IMR-90 (cell line): ENCODE measurements at regions not wholly inside any gene's neighbourhood (a gene's known extent, or its start where the extent isn't known, plus 50 kb on each side); places are given as distances from the start of the nearest gene placed in this dataset.

Source experiments
- ATAC-seq: fragments of 200-7000 bp; cut with Tn5 transposase; 2 replicates; pipeline ENCODE4 v1.9.1; 2020; ENCODE audit warnings: low read depth, mild to moderate bottlenecking, moderate library complexity
- BruUV-seq: library from RNA; stranded (reverse); fragments of 400-500 nt; replicated peaks from 2 replicates; lab custom pipeline; 2021; lab: Mats Ljungman, UMichigan
- CTCF ChIA-PET: fragments of 300-600 bp; formaldehyde crosslinking; extraction: SDS; loops from one replicate; lab custom pipeline; 2021; ENCODE audit warnings: antibody characterized with exemption; lab: Yijun Ruan, JAX
- POLR2A ChIA-PET: fragments of 300-600 bp; sonication (Branson Sonifier 250); formaldehyde crosslinking; loops from one replicate; lab custom pipeline; 2022; ENCODE audit warnings: antibody characterized with exemption; ENCODE audit not compliant: unreplicated experiment; lab: Charles Lee
- DNase-seq: peaks from one replicate; pipeline ENCODE4 v3.0.0; 2013
- H2AFZ ChIP-seq: replicated peaks from 2 replicates; pipeline ENCODE3; 2013; ENCODE audit warnings: low read length, mild to moderate bottlenecking; ENCODE audit not compliant: poor library complexity
- H2AK5ac ChIP-seq: 2 replicates; pipeline ENCODE4 v1.6.1; 2013; ENCODE audit warnings: low read depth, low read length, inconsistent platforms
- H2AK9ac ChIP-seq: replicated peaks from 2 replicates; pipeline ENCODE3; 2013; ENCODE audit warnings: mild to moderate bottlenecking, low read depth, low read length, moderate library complexity; ENCODE audit not compliant: poor library complexity
- H2BK120ac ChIP-seq: 2 replicates; pipeline ENCODE4 v1.6.1; 2013; ENCODE audit warnings: low read depth, low read length, inconsistent platforms
- H2BK15ac ChIP-seq: 3 replicates; pipeline ENCODE4 v1.6.1; 2013; ENCODE audit warnings: low read depth, low read length, inconsistent platforms
- H2BK20ac ChIP-seq: 2 replicates; pipeline ENCODE4 v1.6.1; 2013; ENCODE audit warnings: low read depth, mild to moderate bottlenecking, inconsistent platforms, low read length, moderate library complexity
- H2BK5ac ChIP-seq: 2 replicates; pipeline ENCODE4 v1.6.1; 2013; ENCODE audit warnings: mild to moderate bottlenecking, low read depth, low read length, inconsistent platforms; ENCODE audit not compliant: poor library complexity, severe bottlenecking
- H3K14ac ChIP-seq: replicated peaks from 2 replicates; pipeline ENCODE4 v1.6.1; 2013; ENCODE audit warnings: low read depth, low read length, inconsistent platforms
- H3K18ac ChIP-seq: 2 replicates; pipeline ENCODE4 v1.6.1; 2013; ENCODE audit warnings: low read depth, low read length, control low read depth
- H3K23ac ChIP-seq: 2 replicates; pipeline ENCODE4 v1.6.1; 2013; ENCODE audit warnings: low read depth, low read length, inconsistent platforms
- H3K27ac ChIP-seq: 2 replicates; pipeline ENCODE4 v1.5.1; 2013; ENCODE audit warnings: mild to moderate bottlenecking, control low read depth, low read length; ENCODE audit not compliant: insufficient read depth
- H3K27me3 ChIP-seq: 2 replicates; pipeline ENCODE4 v1.6.1; 2013; ENCODE audit warnings: low read length; ENCODE audit not compliant: control insufficient read depth, insufficient read depth
- H3K36me3 ChIP-seq: 2 replicates; pipeline ENCODE4 v1.6.1; 2013; ENCODE audit warnings: low read length, mixed read lengths; ENCODE audit not compliant: control insufficient read depth, insufficient read depth
- H3K4ac ChIP-seq: 2 replicates; pipeline ENCODE4 v1.6.1; 2013; ENCODE audit warnings: low read depth, low read length, inconsistent platforms
- H3K4me1 ChIP-seq: 2 replicates; pipeline ENCODE4 v1.6.1; 2013; ENCODE audit warnings: low read length, mixed read lengths; ENCODE audit not compliant: control insufficient read depth, insufficient read depth
- H3K4me2 ChIP-seq: 2 replicates; pipeline ENCODE4 v1.6.1; 2013; ENCODE audit warnings: low read depth, mild to moderate bottlenecking, control low read depth, low read length, moderate library complexity
- H3K4me3 ChIP-seq: 2 replicates; pipeline ENCODE4 v1.5.1; 2013; ENCODE audit warnings: low read depth, mild to moderate bottlenecking, control low read depth, low read length, moderate library complexity; ENCODE audit not compliant: insufficient read depth
- H3K56ac ChIP-seq: 2 replicates; pipeline ENCODE4 v1.6.1; 2013; ENCODE audit warnings: low read length, inconsistent platforms; ENCODE audit not compliant: insufficient read depth; ENCODE audit errors: extremely low read depth
- H3K79me1 ChIP-seq, 2 experiments: 2 replicates each; pipeline ENCODE4 v1.6.1; 2013; ENCODE audit warnings: low read length in 2 of 2, inconsistent platforms in 1 of 2, low read depth in 1 of 2
- H3K9ac ChIP-seq: 2 replicates; pipeline ENCODE4 v1.6.1; 2013; ENCODE audit warnings: low read depth, low read length, control low read depth
- H3K9me1 ChIP-seq: 2 replicates; pipeline ENCODE4 v1.6.1; 2013; ENCODE audit warnings: low read length, inconsistent platforms; ENCODE audit not compliant: insufficient read depth
- H3K9me3 ChIP-seq: 2 replicates; pipeline ENCODE4 v1.6.1; 2013; ENCODE audit warnings: low read length; ENCODE audit not compliant: control insufficient read depth, insufficient read depth
- H4K20me1 ChIP-seq: 2 replicates; pipeline ENCODE4 v1.6.1; 2013; ENCODE audit warnings: low read length, inconsistent platforms; ENCODE audit not compliant: insufficient read depth
- H4K5ac ChIP-seq: 2 replicates; pipeline ENCODE4 v1.6.1; 2013; ENCODE audit warnings: mild to moderate bottlenecking, low read depth, low read length, control low read depth
- H4K8ac ChIP-seq, 2 experiments: 2 replicates each; pipeline ENCODE4 v1.6.1; 2013; ENCODE audit warnings: low read depth in 2 of 2, low read length in 2 of 2, control low read depth in 1 of 2, inconsistent platforms in 1 of 2
- H4K91ac ChIP-seq: 2 replicates; pipeline ENCODE4 v1.6.1; 2013; ENCODE audit warnings: low read depth, low read length, inconsistent platforms; ENCODE audit not compliant: insufficient read depth
- BHLHE40 ChIP-seq: fragments of 150-350 bp; IDR thresholded peaks from 2 replicates; pipeline ENCODE4 v1.6.1; 2016; ENCODE audit warnings: mild to moderate bottlenecking, low read depth, low read length
- CEBPB ChIP-seq: IDR thresholded peaks from 2 replicates; pipeline ENCODE4 v1.6.1; 2012; ENCODE audit warnings: low read depth, low read length, improper control_type of control experiment
- CHD1 ChIP-seq: IDR thresholded peaks from 2 replicates; pipeline ENCODE4 v1.6.1; 2012; ENCODE audit warnings: low read depth, low read length, improper control_type of control experiment
- ELK1 ChIP-seq: fragments of 150-350 bp; IDR thresholded peaks from 2 replicates; pipeline ENCODE4 v1.6.1; 2016; ENCODE audit warnings: low read depth, mild to moderate bottlenecking, low read length, moderate library complexity, borderline replicate concordance
- FOS ChIP-seq: fragments of 150-350 bp; IDR thresholded peaks from 2 replicates; pipeline ENCODE4 v1.6.1; 2016; ENCODE audit warnings: low read depth, low read length
- MAFK ChIP-seq: IDR thresholded peaks from 2 replicates; pipeline ENCODE4 v1.6.1; 2012; ENCODE audit warnings: low read depth, low read length, improper control_type of control experiment
- MAZ ChIP-seq: IDR thresholded peaks from 2 replicates; pipeline ENCODE4 v1.6.1; 2012; ENCODE audit warnings: low read depth, mild to moderate bottlenecking, low read length, improper control_type of control experiment, moderate library complexity, borderline replicate concordance
- MXI1 ChIP-seq: IDR thresholded peaks from 2 replicates; pipeline ENCODE4 v1.6.1; 2012; ENCODE audit warnings: low read depth, mild to moderate bottlenecking, low read length, moderate library complexity, borderline replicate concordance
- NFE2L2 ChIP-seq: fragments of 150-350 bp; IDR thresholded peaks from 2 replicates; pipeline ENCODE4 v1.6.1; 2016; ENCODE audit warnings: low read depth, mild to moderate bottlenecking, low read length
- POLR2A ChIP-seq: IDR thresholded peaks from 2 replicates; pipeline ENCODE4 v1.6.1; 2012; ENCODE audit warnings: mild to moderate bottlenecking, low read depth, low read length
- RAD21 ChIP-seq: IDR thresholded peaks from 2 replicates; pipeline ENCODE4 v1.6.1; 2012; ENCODE audit warnings: low read length, improper control_type of control experiment
- RCOR1 ChIP-seq: IDR thresholded peaks from 2 replicates; pipeline ENCODE4 v1.6.1; 2012; ENCODE audit warnings: mild to moderate bottlenecking, low read length, improper control_type of control experiment; ENCODE audit not compliant: insufficient replicate concordance
- RFX5 ChIP-seq: IDR thresholded peaks from 2 replicates; pipeline ENCODE4 v1.8.0; 2012; ENCODE audit warnings: low read depth, mild to moderate bottlenecking, low read length, moderate library complexity
- SMC3 ChIP-seq: fragments of 150-350 bp; IDR thresholded peaks from 2 replicates; pipeline ENCODE4 v1.6.1; 2016; ENCODE audit warnings: low read depth, mild to moderate bottlenecking, antibody characterized with exemption, low read length, moderate library complexity
- WGBS, 2 experiments: methylation state at CpG; one replicate each; pipeline versions ENCODE4 v1.1.5 to v1.1.7; 2013; ENCODE audit warnings: missing lambda C conversion rate in 2 of 2; ENCODE audit not compliant: insufficient read length in 1 of 2; ENCODE audit errors: extremely low coverage in 2 of 2; 5-methylcytosine and 5-hydroxymethylcytosine counted together
- dilution Hi-C: fragments of 300-500 bp; cut with HindIII; formaldehyde crosslinking; loops from one replicate; pipeline ENCODE4 v1.14.3; 2018; ENCODE audit warnings: low sequenced_read_pairs; ENCODE audit not compliant: unreplicated experiment
- in situ Hi-C: fragments of 300-500 bp; cut with MboI; formaldehyde crosslinking; loops from 3 replicates; pipeline ENCODE4 v1.14.3; 2019; ENCODE audit warnings: low sequenced_read_pairs, inconsistent platforms, mixed read lengths
- intact Hi-C: fragments of 100-400 bp; cut with micrococcal nuclease; formaldehyde crosslinking; loops from 2 replicates; pipeline ENCODE4 v1.10.0; 2022
- TF ChIP-seq, protein P1 (sequence below): conservative IDR thresholded peaks from 2 replicates; pipeline ENCODE4 v1.5.1; 2012; ENCODE audit warnings: mild to moderate bottlenecking, low read depth, low read length, improper control_type of control experiment
- TF ChIP-seq, protein P2 (sequence below): fragments of 150-350 bp; IDR thresholded peaks from 2 replicates; pipeline ENCODE4 v1.6.1; 2017; ENCODE audit warnings: mild to moderate bottlenecking, antibody characterized with exemption, low read length, low read depth

DNA sequence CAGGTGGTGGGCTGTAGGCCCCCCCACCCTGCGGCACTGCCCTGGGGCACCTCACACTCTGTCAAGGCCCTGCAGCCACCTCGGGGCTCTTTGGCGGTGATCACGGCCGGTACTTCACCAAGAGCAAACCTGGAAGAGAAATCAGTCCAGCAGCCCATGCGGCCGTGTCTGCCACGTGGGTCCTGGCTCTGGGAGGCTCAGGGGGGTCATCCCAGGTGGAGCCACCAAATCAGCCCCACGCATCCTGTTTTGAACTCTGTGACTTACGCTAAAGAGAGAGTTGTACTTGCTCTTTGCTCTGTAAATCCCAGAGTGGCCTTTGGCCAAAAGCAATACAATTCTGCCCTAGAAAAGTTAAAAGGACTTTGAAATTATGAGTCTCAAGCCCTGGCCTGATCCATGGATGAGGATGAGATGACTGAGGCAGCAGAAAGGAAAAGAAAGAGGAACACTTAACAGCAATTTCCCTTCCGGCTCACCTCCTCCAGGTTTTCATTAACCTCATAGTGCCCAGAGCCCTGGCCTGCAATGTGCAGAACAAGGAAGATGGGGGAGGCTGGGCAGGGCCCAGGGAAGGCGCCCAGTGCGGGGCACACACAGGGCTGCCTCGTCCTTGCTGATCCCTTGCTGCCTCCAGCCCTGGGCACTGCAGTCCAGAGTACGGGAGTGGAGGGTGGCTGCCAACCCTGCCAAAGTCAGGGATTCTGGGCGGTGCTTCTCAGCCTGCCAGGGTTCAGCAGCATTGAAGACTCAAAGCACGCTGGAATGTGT lies 337.0 kb downstream of the MATN1 start:
- Histone ChIP-seq H3K27ac (no peak overlapping the region), H3K23ac (no peak overlapping the region), H2AK5ac (no peak overlapping the region), H2AFZ (no peak overlapping the region), H2BK120ac (no peak overlapping the region), H4K91ac (no peak overlapping the region), H3K27me3 (0 out of 2 replicates have a peak, but pooled peaks cover 3% of the 10 kb centered on the region), H2BK15ac (no peak overlapping the region), H3K4me1 (no peaks in the 10 kb centered on the region), H3K36me3 (no peaks in the 10 kb centered on the region), H3K9ac (no peak overlapping the region), H2AK9ac (no peak overlapping the region), H3K14ac (no peak overlapping the region), H4K8ac (no peak overlapping the region), H4K5ac (no peak overlapping the region), H3K4ac (no peak overlapping the region), H2BK20ac (no peak overlapping the region), H3K9me3 (no peaks in the 10 kb centered on the region), H2BK5ac (no peak overlapping the region), H3K4me3 (no peak overlapping the region), H3K56ac (no peak overlapping the region), H4K20me1 (no peaks in the 10 kb centered on the region), H3K18ac (no peak overlapping the region), H3K79me1 (no peaks in the 10 kb centered on the region), H3K4me2 (no peak overlapping the region), H3K9me1 (no peaks in the 10 kb centered on the region)
- in situ Hi-C loops = loop anchor here (10.0 kb wide), 1 partner anchor 1142 kb away; no protein-coding TSS in a partner anchor
- ChIA-PET CTCF (no interaction called here), POLR2A (no interaction called here)
- DNase-seq (no peak), ATAC-seq (no peak)
- no TSS peak for BruUV-seq
- dilution Hi-C loops = no loop called here
- no peak for TF ChIP-seq RCOR1
- no peak for TF ChIP-seq RAD21
- TF ChIP-seq MAZ = no peak
- TF ChIP-seq, protein P1, sequence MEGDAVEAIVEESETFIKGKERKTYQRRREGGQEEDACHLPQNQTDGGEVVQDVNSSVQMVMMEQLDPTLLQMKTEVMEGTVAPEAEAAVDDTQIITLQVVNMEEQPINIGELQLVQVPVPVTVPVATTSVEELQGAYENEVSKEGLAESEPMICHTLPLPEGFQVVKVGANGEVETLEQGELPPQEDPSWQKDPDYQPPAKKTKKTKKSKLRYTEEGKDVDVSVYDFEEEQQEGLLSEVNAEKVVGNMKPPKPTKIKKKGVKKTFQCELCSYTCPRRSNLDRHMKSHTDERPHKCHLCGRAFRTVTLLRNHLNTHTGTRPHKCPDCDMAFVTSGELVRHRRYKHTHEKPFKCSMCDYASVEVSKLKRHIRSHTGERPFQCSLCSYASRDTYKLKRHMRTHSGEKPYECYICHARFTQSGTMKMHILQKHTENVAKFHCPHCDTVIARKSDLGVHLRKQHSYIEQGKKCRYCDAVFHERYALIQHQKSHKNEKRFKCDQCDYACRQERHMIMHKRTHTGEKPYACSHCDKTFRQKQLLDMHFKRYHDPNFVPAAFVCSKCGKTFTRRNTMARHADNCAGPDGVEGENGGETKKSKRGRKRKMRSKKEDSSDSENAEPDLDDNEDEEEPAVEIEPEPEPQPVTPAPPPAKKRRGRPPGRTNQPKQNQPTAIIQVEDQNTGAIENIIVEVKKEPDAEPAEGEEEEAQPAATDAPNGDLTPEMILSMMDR = no peak
- no peak for TF ChIP-seq ELK1
- no peak for TF ChIP-seq CEBPB
- no peak for TF ChIP-seq FOS
- no peak for TF ChIP-seq CHD1
- TF ChIP-seq BHLHE40 = no peak
- TF ChIP-seq POLR2A = no peak
- TF ChIP-seq MXI1 = no peak
- TF ChIP-seq NFE2L2 = no peak
- no peak for TF ChIP-seq SMC3
- TF ChIP-seq, protein P2, sequence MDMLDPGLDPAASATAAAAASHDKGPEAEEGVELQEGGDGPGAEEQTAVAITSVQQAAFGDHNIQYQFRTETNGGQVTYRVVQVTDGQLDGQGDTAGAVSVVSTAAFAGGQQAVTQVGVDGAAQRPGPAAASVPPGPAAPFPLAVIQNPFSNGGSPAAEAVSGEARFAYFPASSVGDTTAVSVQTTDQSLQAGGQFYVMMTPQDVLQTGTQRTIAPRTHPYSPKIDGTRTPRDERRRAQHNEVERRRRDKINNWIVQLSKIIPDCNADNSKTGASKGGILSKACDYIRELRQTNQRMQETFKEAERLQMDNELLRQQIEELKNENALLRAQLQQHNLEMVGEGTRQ = no peak
- TF ChIP-seq RFX5 = no peak
- no peak for TF ChIP-seq MAFK
- intact Hi-C loops = loop anchor here (10.0 kb wide), 1 partner anchor 272 kb away; no protein-coding TSS in a partner anchor
- 48% methylated on average over 7 of the region's 17 CpGs; no CpG with 5 or more reads in 1 of the 2 experiments for WGBS, 2 experiments
